B cell (primary cell): ENCODE measurements at regions not wholly inside any gene's neighbourhood (a gene's known extent, or its start where the extent isn't known, plus 50 kb on each side); places are given as distances from the start of the nearest gene placed in this dataset.

Experiments used
- ATAC-seq: fragments of 200-7000 bp; cut with Tn5 transposase; one replicate; pipeline ENCODE4 v1.10.0; 2021; ENCODE audit warnings: low read depth, mild to moderate bottlenecking, moderate number of reproducible peaks, moderate library complexity
- CTCF ChIA-PET: fragments of 350-600 bp; sonication (Branson Sonifier 250); formaldehyde crosslinking; loops from one replicate; lab custom pipeline; 2021; ENCODE audit warnings: antibody characterized with exemption, inconsistent platforms; lab: Charles Lee
- POLR2A ChIA-PET: fragments of 350-600 bp; sonication (Branson Sonifier 250); formaldehyde crosslinking; loops from one replicate; lab custom pipeline; 2021; ENCODE audit warnings: antibody characterized with exemption; lab: Charles Lee
- DNase-seq: peaks from one replicate; pipeline ENCODE4 v3.0.0; 2013
- H2AFZ ChIP-seq: 2 replicates; pipeline ENCODE4 v1.6.1; 2012; ENCODE audit warnings: mild to moderate bottlenecking, low read depth, low read length; ENCODE audit not compliant: insufficient read depth, poor library complexity, severe bottlenecking
- H3K27ac ChIP-seq, 2 donors: 1 replicate in 1 of 2; 2 replicates in 1 of 2; pipeline ENCODE4 v1.5.1; 2012 to 2013; ENCODE audit warnings: low read length in 2 of 2, mild to moderate bottlenecking in 2 of 2, moderate library complexity in 1 of 2
- H3K27me3 ChIP-seq, 4 experiments: fragments of 200-600 bp in 1 of 4; sonication (generic) in 1 of 4; replicated peaks in 1 of 4; 1 replicate in 2 of 4; 2 replicates in 2 of 4; pipeline versions ENCODE4 v1.6.1 to v1.7.0; 2013 to 2016; ENCODE audit warnings: low read length in 3 of 4, mild to moderate bottlenecking in 2 of 4, mixed read lengths in 1 of 4, moderate library complexity in 1 of 4; ENCODE audit not compliant: insufficient read depth in 4 of 4, control insufficient read depth in 3 of 4; ENCODE audit errors: control extremely low read depth in 1 of 4
- H3K36me3 ChIP-seq, 2 experiments: replicated peaks in 1 of 2; 1 replicate in 1 of 2; 2 replicates in 1 of 2; pipeline versions ENCODE4 v1.6.1 to v1.7.1; 2013; ENCODE audit warnings: low read length in 1 of 2; ENCODE audit not compliant: insufficient read depth in 2 of 2, control insufficient read depth in 1 of 2; ENCODE audit errors: control extremely low read depth in 1 of 2, extremely low read depth in 1 of 2
- H3K4me1 ChIP-seq, 2 donors: fragments of 200-600 bp in 1 of 2; sonication (generic) in 1 of 2; 1 replicate in 1 of 2; 2 replicates in 1 of 2; pipeline versions ENCODE4 v1.5.1 to v1.6.1; 2013 to 2017; ENCODE audit warnings: low read length in 2 of 2; ENCODE audit not compliant: control insufficient read depth in 2 of 2, insufficient read depth in 2 of 2
- H3K4me2 ChIP-seq: replicated peaks from 2 replicates; pipeline ENCODE3; 2012; ENCODE audit warnings: mild to moderate bottlenecking, low read depth, low read length; ENCODE audit not compliant: poor library complexity, severe bottlenecking
- H3K4me3 ChIP-seq, 5 experiments: fragments of 200-600 bp in 1 of 5; sonication (generic) in 1 of 5; 1 replicate in 3 of 5; 2 replicates in 2 of 5; pipeline versions ENCODE4 v1.5.1 to v1.7.0; 2011 to 2016; ENCODE audit warnings: low read length in 4 of 5, mild to moderate bottlenecking in 4 of 5, low read depth in 2 of 5, control low read depth in 1 of 5, moderate library complexity in 1 of 5; ENCODE audit not compliant: insufficient read depth in 1 of 5; ENCODE audit errors: control extremely low read depth in 1 of 5, extremely low read depth in 1 of 5
- H3K79me2 ChIP-seq: fragments of 200-600 bp; sonication (generic); one replicate; pipeline ENCODE4 v1.6.0; 2016; ENCODE audit warnings: low read length; ENCODE audit not compliant: control insufficient read depth, insufficient read depth
- H3K9ac ChIP-seq: fragments of 200-600 bp; sonication (generic); 2 replicates; pipeline ENCODE4 v1.6.1; 2017; ENCODE audit warnings: mild to moderate bottlenecking, low read length, moderate library complexity
- H3K9me3 ChIP-seq, 3 donors: one replicate each; pipeline versions ENCODE4 v1.6.1 to v1.7.1; 2013; ENCODE audit warnings: low read length in 2 of 3; ENCODE audit not compliant: control insufficient read depth in 2 of 3, insufficient read depth in 1 of 3; ENCODE audit errors: control extremely low read depth in 1 of 3
- H4K20me1 ChIP-seq: 2 replicates; pipeline ENCODE4 v1.6.0; 2012; ENCODE audit warnings: mild to moderate bottlenecking, low read length; ENCODE audit not compliant: insufficient read depth, control insufficient read depth, poor library complexity, severe bottlenecking
- H3K27ac Mint-ChIP-seq: one replicate; pipeline ENCODE4 v1.8.0; 2021; ENCODE audit warnings: mixed read lengths
- H3K27me3 Mint-ChIP-seq: one replicate; pipeline ENCODE4 v1.8.0; 2021; ENCODE audit warnings: mixed read lengths
- H3K4me1 Mint-ChIP-seq: one replicate; pipeline ENCODE4 v1.8.0; 2021; ENCODE audit warnings: mixed read lengths
- H3K4me3 Mint-ChIP-seq: one replicate; pipeline ENCODE4 v1.8.0; 2021; ENCODE audit warnings: mixed read lengths
- H3K9me3 Mint-ChIP-seq: one replicate; pipeline ENCODE4 v1.8.0; 2022; ENCODE audit warnings: mixed read lengths; ENCODE audit not compliant: insufficient read depth
- EZH2 ChIP-seq: IDR thresholded peaks from 2 replicates; pipeline ENCODE4 v1.6.1; 2012; ENCODE audit warnings: borderline replicate concordance, low read depth, mild to moderate bottlenecking, moderate library complexity, low read length; ENCODE audit not compliant: insufficient read depth, poor library complexity, severe bottlenecking
- WGBS: methylation state at CpG from one replicate; pipeline ENCODE4 v1.1.5; 2013; ENCODE audit warnings: missing lambda C conversion rate; ENCODE audit not compliant: insufficient coverage; 5-methylcytosine and 5-hydroxymethylcytosine counted together
- intact Hi-C: fragments of 100-400 bp; cut with micrococcal nuclease; formaldehyde crosslinking; loops from one replicate; pipeline ENCODE4 v1.10.0; 2022
- TF ChIP-seq, protein P1 (sequence below): fragments of 200-600 bp; IDR thresholded peaks from one replicate; pipeline ENCODE4 v1.8.0; 2022; ENCODE audit warnings: antibody characterized with exemption, mild to moderate bottlenecking

DNA sequence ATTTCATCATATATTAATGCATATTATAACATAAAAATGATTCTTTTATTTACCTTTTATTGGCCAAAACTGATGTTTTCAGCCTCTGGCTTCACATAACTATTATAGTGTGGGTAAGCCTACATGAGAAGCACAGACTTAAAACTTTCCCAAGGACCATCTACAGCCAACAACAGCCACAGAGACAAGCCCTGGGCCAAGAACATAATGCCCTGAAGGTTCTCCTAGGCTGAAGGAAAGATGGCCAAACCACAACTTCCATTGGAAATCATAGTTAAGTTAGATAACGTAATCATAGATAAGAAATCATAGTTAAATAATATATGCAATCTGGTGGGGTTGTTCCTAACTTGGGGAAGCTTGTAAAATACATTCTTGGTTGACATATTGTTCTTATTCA is 280.0 kb upstream of the EMCN start:
- no peak for TF ChIP-seq EZH2
- TF ChIP-seq, protein P1, sequence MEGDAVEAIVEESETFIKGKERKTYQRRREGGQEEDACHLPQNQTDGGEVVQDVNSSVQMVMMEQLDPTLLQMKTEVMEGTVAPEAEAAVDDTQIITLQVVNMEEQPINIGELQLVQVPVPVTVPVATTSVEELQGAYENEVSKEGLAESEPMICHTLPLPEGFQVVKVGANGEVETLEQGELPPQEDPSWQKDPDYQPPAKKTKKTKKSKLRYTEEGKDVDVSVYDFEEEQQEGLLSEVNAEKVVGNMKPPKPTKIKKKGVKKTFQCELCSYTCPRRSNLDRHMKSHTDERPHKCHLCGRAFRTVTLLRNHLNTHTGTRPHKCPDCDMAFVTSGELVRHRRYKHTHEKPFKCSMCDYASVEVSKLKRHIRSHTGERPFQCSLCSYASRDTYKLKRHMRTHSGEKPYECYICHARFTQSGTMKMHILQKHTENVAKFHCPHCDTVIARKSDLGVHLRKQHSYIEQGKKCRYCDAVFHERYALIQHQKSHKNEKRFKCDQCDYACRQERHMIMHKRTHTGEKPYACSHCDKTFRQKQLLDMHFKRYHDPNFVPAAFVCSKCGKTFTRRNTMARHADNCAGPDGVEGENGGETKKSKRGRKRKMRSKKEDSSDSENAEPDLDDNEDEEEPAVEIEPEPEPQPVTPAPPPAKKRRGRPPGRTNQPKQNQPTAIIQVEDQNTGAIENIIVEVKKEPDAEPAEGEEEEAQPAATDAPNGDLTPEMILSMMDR, result no peak
- H4K20me1 ChIP-seq, result no peaks in the 10 kb centered on the region
- no CpG with 5 or more reads among the region's 1 CpG for WGBS
- H3K4me3 ChIP-seq, result no peak overlapping the region
- H2AFZ ChIP-seq, result no peak overlapping the region
- H3K4me1 ChIP-seq, result no peaks in the 10 kb centered on the region
- H3K79me2 ChIP-seq, result no peaks in the 10 kb centered on the region
- Mint-ChIP-seq H3K27ac (no peak overlapping the region), H3K9me3 (no peaks in the 10 kb centered on the region), H3K4me1 (no peaks in the 10 kb centered on the region), H3K4me3 (no peak overlapping the region), H3K27me3 (peaks cover 3% of the 10 kb centered on the region)
- H3K9me3 ChIP-seq, result no peaks in the 10 kb centered on the region
- H3K4me2 ChIP-seq, result no peak overlapping the region
- DNase-seq (no peak), ATAC-seq (no peak)
- ChIA-PET CTCF (no interaction called here), POLR2A (no interaction called here)
- H3K27ac ChIP-seq, result no peak overlapping the region
- no peaks in the 10 kb centered on the region for H3K27me3 ChIP-seq
- no peak overlapping the region for H3K9ac ChIP-seq
- intact Hi-C loops, result no loop called here
- H3K36me3 ChIP-seq, result no peaks in the 10 kb centered on the region

DNA sequence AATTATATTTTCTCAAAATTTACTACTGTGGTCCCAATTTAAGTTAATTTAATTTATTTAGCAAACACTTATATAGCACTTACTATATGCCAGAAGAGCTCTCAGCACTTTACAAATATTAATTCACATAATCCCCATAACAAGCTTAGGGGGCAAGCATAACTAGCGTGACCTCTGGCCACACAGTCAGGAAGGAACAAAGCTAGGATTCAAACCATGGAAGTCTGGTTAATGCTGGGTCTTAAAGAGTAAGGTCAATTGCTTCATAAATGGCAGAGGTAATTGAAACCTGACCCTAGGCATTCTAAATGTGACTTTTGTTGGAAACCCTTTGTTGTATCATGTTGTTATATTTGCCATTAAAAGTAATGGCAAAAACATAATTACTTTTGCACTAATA is 279.5 kb upstream of the EMCN start:
- Histone ChIP-seq H3K79me2 (no peaks in the 10 kb centered on the region), H2AFZ (no peak overlapping the region), H4K20me1 (no peaks in the 10 kb centered on the region), H3K9ac (no peak overlapping the region), H3K27me3 (no peaks in the 10 kb centered on the region), H3K4me1 (no peaks in the 10 kb centered on the region), H3K9me3 (no peaks in the 10 kb centered on the region), H3K4me2 (no peak overlapping the region), H3K4me3 (no peak overlapping the region), H3K36me3 (no peaks in the 10 kb centered on the region), H3K27ac (no peak overlapping the region)
- ChIA-PET POLR2A (no interaction called here), CTCF (no interaction called here)
- ATAC-seq, result no peak
- intact Hi-C loops, result no loop called here
- Mint-ChIP-seq H3K27ac (no peak overlapping the region), H3K9me3 (no peaks in the 10 kb centered on the region), H3K27me3 (peaks cover 4% of the 10 kb centered on the region), H3K4me1 (no peaks in the 10 kb centered on the region), H3K4me3 (no peak overlapping the region)
- WGBS, result 86% methylated on average over 1 of the region's 1 CpG
- no peak for DNase-seq
- TF ChIP-seq, protein P1, result no peak
- TF ChIP-seq EZH2, result no peak
